ENCODE measurements at regions not wholly inside any gene's neighbourhood (a gene's known extent, or its start where the extent isn't known, plus 50 kb on each side); places are given as distances from the start of the nearest gene placed in this dataset.

- no peak for ATAC-seq
- peak overlapping the region; percentile 96 for H3K27ac Mint-ChIP-seq
- no peaks in the 10 kb centered on the region for H3K36me3 Mint-ChIP-seq
- TF ChIP-seq, protein P1, sequence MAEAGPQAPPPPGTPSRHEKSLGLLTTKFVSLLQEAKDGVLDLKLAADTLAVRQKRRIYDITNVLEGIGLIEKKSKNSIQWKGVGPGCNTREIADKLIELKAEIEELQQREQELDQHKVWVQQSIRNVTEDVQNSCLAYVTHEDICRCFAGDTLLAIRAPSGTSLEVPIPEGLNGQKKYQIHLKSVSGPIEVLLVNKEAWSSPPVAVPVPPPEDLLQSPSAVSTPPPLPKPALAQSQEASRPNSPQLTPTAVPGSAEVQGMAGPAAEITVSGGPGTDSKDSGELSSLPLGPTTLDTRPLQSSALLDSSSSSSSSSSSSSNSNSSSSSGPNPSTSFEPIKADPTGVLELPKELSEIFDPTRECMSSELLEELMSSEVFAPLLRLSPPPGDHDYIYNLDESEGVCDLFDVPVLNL (CRISPR knock-in tag; IDR thresholded peaks at IDR 0.05; ENCODE audit: borderline replicate concordance, low read depth), result no peak
- TF ChIP-seq AR (CRISPR knock-in tag; IDR thresholded peaks at IDR 0.05) (no peak), TP53 (CRISPR knock-in tag; IDR thresholded peaks at IDR 0.05) (no peak), E2F5 (CRISPR knock-in tag; IDR thresholded peaks at IDR 0.05) (no peak)
- TF ChIP-seq, protein P2, sequence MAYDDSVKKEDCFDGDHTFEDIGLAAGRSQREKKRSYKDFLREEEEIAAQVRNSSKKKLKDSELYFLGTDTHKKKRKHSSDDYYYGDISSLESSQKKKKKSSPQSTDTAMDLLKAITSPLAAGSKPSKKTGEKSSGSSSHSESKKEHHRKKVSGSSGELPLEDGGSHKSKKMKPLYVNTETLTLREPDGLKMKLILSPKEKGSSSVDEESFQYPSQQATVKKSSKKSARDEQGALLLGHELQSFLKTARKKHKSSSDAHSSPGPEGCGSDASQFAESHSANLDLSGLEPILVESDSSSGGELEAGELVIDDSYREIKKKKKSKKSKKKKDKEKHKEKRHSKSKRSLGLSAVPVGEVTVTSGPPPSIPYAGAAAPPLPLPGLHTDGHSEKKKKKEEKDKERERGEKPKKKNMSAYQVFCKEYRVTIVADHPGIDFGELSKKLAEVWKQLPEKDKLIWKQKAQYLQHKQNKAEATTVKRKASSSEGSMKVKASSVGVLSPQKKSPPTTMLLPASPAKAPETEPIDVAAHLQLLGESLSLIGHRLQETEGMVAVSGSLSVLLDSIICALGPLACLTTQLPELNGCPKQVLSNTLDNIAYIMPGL (CRISPR knock-in tag; IDR thresholded peaks at IDR 0.05), result no peak
- POLR2A ChIA-PET, result interaction anchor here (0.7 kb wide), 1 partner anchor 26 kb away, joined by 7 read pairs; no protein-coding TSS in a partner anchor
- H3K9me3 Mint-ChIP-seq, result no peaks in the 10 kb centered on the region
- CTCF ChIA-PET, result no interaction called here
- no peaks in the 10 kb centered on the region for H3K27me3 Mint-ChIP-seq (ENCODE audit: low read depth)
- H3K4me3 Mint-ChIP-seq, result no peak overlapping the region
- peaks cover 56% of the 10 kb centered on the region for H3K4me1 Mint-ChIP-seq
- no peak for DNase-seq (ENCODE audit: low spot score)
Measured at GRCh38 chr12:75960954-75961661, 70.5 kb downstream of the PHLDA1 start.

GRCh38 chr12:75960086-75960910 is 71.3 kb downstream of the PHLDA1 start:
- Mint-ChIP-seq H3K4me3 (peak overlapping the region; percentile 48), H3K9me3 (no peaks in the 10 kb centered on the region), H3K36me3 (no peaks in the 10 kb centered on the region), H3K4me1 (peaks cover 64% of the 10 kb centered on the region), H3K27me3 (ENCODE audit: low read depth) (no peaks in the 10 kb centered on the region), H3K27ac (peak overlapping the region; percentile 96)
- ChIA-PET POLR2A (interaction anchor here (1.0 to 1.9 kb wide), 2 partner anchors 10 to 71 kb away, joined by 5 to 14 read pairs; partner anchors contain the start of gene PHLDA1), CTCF (interaction anchor here (0.8 to 2.2 kb wide), 4 partner anchors 9 to 76 kb away, joined by 3 to 18 read pairs (median 4); partner anchors contain the start of gene PHLDA1)
- DNase-seq (ENCODE audit: low spot score) (peak; percentile 77), ATAC-seq (peak; percentile 53)
- peak; percentile 46; the same call in 1 of the 2 replicates for TF ChIP-seq AFF4 (CRISPR knock-in tag; IDR thresholded peaks at IDR 0.05; ENCODE audit: borderline replicate concordance)
- TF ChIP-seq ZBTB21 (CRISPR knock-in tag; IDR thresholded peaks at IDR 0.05; ENCODE audit: borderline replicate concordance), result 0 out of 2 replicates have a peak, but pooled peaks have one; percentile 60
- TF ChIP-seq FOXK1 (CRISPR knock-in tag; IDR thresholded peaks at IDR 0.05), result peak; percentile 29; the same call in 1 of the 2 replicates
- TF ChIP-seq MAX (CRISPR knock-in tag; IDR thresholded peaks at IDR 0.05), result 0 out of 2 replicates have a peak, but pooled peaks have one; percentile 29
- TF ChIP-seq, protein P3, sequence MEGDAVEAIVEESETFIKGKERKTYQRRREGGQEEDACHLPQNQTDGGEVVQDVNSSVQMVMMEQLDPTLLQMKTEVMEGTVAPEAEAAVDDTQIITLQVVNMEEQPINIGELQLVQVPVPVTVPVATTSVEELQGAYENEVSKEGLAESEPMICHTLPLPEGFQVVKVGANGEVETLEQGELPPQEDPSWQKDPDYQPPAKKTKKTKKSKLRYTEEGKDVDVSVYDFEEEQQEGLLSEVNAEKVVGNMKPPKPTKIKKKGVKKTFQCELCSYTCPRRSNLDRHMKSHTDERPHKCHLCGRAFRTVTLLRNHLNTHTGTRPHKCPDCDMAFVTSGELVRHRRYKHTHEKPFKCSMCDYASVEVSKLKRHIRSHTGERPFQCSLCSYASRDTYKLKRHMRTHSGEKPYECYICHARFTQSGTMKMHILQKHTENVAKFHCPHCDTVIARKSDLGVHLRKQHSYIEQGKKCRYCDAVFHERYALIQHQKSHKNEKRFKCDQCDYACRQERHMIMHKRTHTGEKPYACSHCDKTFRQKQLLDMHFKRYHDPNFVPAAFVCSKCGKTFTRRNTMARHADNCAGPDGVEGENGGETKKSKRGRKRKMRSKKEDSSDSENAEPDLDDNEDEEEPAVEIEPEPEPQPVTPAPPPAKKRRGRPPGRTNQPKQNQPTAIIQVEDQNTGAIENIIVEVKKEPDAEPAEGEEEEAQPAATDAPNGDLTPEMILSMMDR (IDR thresholded peaks at IDR 0.05), result no peak
- TF ChIP-seq ZNF671 (CRISPR knock-in tag; IDR thresholded peaks at IDR 0.05), result no peak
- TF ChIP-seq TEAD1 (CRISPR knock-in tag; IDR thresholded peaks at IDR 0.05), result peak; percentile 94; the same call in 1 of the 2 replicates
- peak; percentile 70; the same call in 1 of the 2 replicates for TF ChIP-seq TEAD4 (CRISPR knock-in tag; IDR thresholded peaks at IDR 0.05)
- peak; percentile 69 for TF ChIP-seq ETV6 (CRISPR knock-in tag; IDR thresholded peaks at IDR 0.05)
- TF ChIP-seq ZBTB43 (CRISPR knock-in tag; IDR thresholded peaks at IDR 0.05), result no peak

Measured in WTC11 (cell line).